IPS-18a (cell line): ENCODE measurements at regions not wholly inside any gene's neighbourhood (a gene's known extent, or its start where the extent isn't known, plus 50 kb on each side); places are given as distances from the start of the nearest gene placed in this dataset.

Source experiments
- H3K27ac ChIP-seq: one replicate; pipeline ENCODE4 v1.5.1; 2013; ENCODE audit warnings: low read length
- H3K27me3 ChIP-seq: one replicate; pipeline ENCODE4 v1.6.1; 2013; ENCODE audit warnings: mild to moderate bottlenecking, low read length; ENCODE audit not compliant: control insufficient read depth, insufficient read depth
- H3K36me3 ChIP-seq: one replicate; pipeline ENCODE4 v1.6.1; 2013; ENCODE audit warnings: low read depth, low read length; ENCODE audit not compliant: control insufficient read depth
- H3K4me1 ChIP-seq: one replicate; pipeline ENCODE4 v1.6.1; 2013; ENCODE audit warnings: low read depth, low read length; ENCODE audit not compliant: control insufficient read depth
- H3K4me3 ChIP-seq: one replicate; pipeline ENCODE4 v1.5.1; 2013; ENCODE audit warnings: low read length
- H3K9ac ChIP-seq: one replicate; pipeline ENCODE4 v1.6.1; 2013; ENCODE audit warnings: mild to moderate bottlenecking, low read length, moderate library complexity
- H3K9me3 ChIP-seq: one replicate; pipeline ENCODE4 v1.6.1; 2013; ENCODE audit warnings: low read depth, low read length; ENCODE audit not compliant: control insufficient read depth

DNA sequence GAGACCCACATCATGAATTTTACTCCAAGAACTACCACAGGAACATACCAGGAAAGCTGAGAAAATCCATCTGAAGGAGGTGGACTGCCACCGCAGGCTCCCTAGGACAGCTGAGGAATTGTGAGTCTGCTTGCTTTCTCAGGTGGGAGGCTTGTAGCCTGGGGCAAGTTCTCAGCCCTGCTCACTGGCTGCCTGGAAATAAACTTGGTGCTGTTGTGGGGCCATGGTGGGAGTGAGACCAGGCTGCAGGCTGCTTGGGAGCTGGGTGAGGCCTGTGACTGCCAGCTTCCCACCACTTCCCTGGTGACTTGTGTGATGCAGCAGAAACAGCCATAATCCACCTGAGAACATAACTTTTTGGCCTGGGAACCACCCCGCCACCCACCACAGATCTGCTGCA, 132.7 kb upstream of the RAG2 start:
- Histone ChIP-seq H3K9ac (no peak overlapping the region), H3K4me1 (no peaks in the 10 kb centered on the region), H3K27ac (no peak overlapping the region), H3K4me3 (no peak overlapping the region), H3K9me3 (no peaks in the 10 kb centered on the region), H3K27me3 (no peaks in the 10 kb centered on the region), H3K36me3 (no peaks in the 10 kb centered on the region)

GRCh38 chr11:36729825-36730224, 131.8 kb upstream of the RAG2 start:
- Histone ChIP-seq H3K9me3 (no peaks in the 10 kb centered on the region), H3K27ac (no peak overlapping the region), H3K4me1 (no peaks in the 10 kb centered on the region), H3K36me3 (no peaks in the 10 kb centered on the region), H3K4me3 (no peak overlapping the region), H3K27me3 (no peaks in the 10 kb centered on the region), H3K9ac (no peak overlapping the region)

- no peak overlapping the region for H3K4me3 ChIP-seq
- H3K9ac ChIP-seq, result no peak overlapping the region
- no peaks in the 10 kb centered on the region for H3K9me3 ChIP-seq
Observed at GRCh38 chr11:36726420-36726819, 128.4 kb upstream of the RAG2 start.

GRCh38 chr11:36724742-36725385, 126.8 kb upstream of the RAG2 start:
- Histone ChIP-seq H3K9me3 (no peaks in the 10 kb centered on the region), H3K4me1 (no peaks in the 10 kb centered on the region), H3K4me3 (no peak overlapping the region), H3K9ac (no peak overlapping the region), H3K36me3 (no peaks in the 10 kb centered on the region), H3K27me3 (no peaks in the 10 kb centered on the region), H3K27ac (no peak overlapping the region)

More at GRCh38 chr11:36726420-36726819, 128.4 kb upstream of the RAG2 start:
- no peaks in the 10 kb centered on the region for H3K36me3 ChIP-seq
- H3K27me3 ChIP-seq, result no peaks in the 10 kb centered on the region
- no peak overlapping the region for H3K27ac ChIP-seq
- H3K4me1 ChIP-seq, result no peaks in the 10 kb centered on the region

GRCh38 chr11:36722421-36722820, 124.4 kb upstream of the RAG2 start:
- Histone ChIP-seq H3K4me3 (no peak overlapping the region), H3K9me3 (no peaks in the 10 kb centered on the region), H3K27ac (no peak overlapping the region), H3K4me1 (peaks cover 10% of the 10 kb centered on the region), H3K36me3 (no peaks in the 10 kb centered on the region), H3K27me3 (no peaks in the 10 kb centered on the region), H3K9ac (no peak overlapping the region)

DNA sequence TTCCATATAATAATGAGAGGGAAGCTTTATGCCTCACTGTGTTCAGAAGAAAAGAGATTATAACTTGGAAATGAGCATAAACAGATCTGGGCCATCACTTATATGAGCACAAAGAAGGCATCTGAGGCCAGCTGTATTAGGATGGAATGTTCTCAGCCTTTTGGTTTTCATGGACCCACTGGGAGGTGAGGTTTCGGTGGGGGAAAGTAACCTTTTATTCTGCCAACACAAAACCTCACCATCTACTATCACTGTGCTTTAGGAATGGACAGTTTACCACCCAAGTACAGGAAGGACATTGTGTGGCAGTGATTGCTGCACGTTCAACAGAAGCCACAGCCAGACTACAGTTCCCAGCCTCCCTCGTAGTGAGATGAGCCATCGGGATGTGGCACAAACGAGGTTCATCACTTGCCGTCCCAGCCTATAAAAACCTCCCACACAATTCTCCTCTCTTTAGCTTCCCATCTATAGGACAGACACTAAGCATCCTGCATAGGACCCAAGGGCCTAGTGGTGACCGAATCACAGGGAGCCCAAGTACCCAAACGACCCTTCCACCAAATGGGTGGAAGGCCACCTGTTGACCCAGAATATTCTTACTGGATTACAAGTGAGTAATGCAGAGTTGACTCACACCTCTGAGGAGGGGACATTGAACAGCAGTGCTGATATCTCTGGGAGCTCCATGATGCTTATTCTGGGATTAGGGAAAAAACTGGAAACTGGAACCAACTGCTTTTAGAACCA, 121.5 kb upstream of the RAG2 start:
- Histone ChIP-seq H3K4me3 (no peak overlapping the region), H3K9me3 (no peaks in the 10 kb centered on the region), H3K27ac (no peak overlapping the region), H3K4me1 (peaks cover 10% of the 10 kb centered on the region), H3K27me3 (no peaks in the 10 kb centered on the region), H3K9ac (no peak overlapping the region), H3K36me3 (no peaks in the 10 kb centered on the region)

DNA sequence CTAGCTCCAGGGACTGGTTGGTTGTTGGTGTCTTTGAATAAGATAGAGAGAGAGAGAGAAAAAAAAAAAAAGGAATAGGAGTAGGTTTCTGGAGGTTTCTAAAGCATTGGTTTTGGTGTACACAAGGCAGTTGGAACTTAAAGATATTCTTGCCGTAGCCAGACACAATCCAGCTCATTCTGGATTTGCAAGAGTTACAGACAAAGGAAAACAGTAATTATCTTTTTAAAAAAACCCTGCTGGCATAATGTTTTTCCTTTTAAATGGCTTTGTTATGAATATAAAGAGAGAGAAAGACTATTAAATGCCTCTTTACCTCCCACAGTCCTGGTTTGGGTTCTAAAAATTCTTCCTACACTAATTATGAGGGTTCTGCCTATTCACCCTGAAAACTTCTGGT, 120.4 kb upstream of the RAG2 start:
- H3K27ac ChIP-seq, result no peak overlapping the region
- no peaks in the 10 kb centered on the region for H3K9me3 ChIP-seq
- H3K27me3 ChIP-seq, result no peaks in the 10 kb centered on the region

GRCh38 chr11:36713715-36714114, 115.7 kb upstream of the RAG2 start:
- Histone ChIP-seq H3K27me3 (no peaks in the 10 kb centered on the region), H3K4me3 (no peak overlapping the region), H3K4me1 (peaks cover 3% of the 10 kb centered on the region), H3K36me3 (no peaks in the 10 kb centered on the region), H3K9ac (no peak overlapping the region), H3K27ac (no peak overlapping the region), H3K9me3 (no peaks in the 10 kb centered on the region)

More for the DNA sequence above, 120.4 kb upstream of the RAG2 start:
- Histone ChIP-seq H3K9ac (no peak overlapping the region), H3K36me3 (no peaks in the 10 kb centered on the region), H3K4me1 (peaks cover 10% of the 10 kb centered on the region), H3K4me3 (peak overlapping the region; percentile 11)

GRCh38 chr11:36711104-36711825, 113.2 kb upstream of the RAG2 start:
- Histone ChIP-seq H3K9ac (no peak overlapping the region), H3K27me3 (no peaks in the 10 kb centered on the region), H3K9me3 (no peaks in the 10 kb centered on the region), H3K36me3 (no peaks in the 10 kb centered on the region), H3K27ac (no peak overlapping the region), H3K4me3 (no peak overlapping the region), H3K4me1 (no peaks in the 10 kb centered on the region)
